Testis (tissue), 2 donors: ENCODE measurements at regions not wholly inside any gene's neighbourhood (a gene's known extent, or its start where the extent isn't known, plus 50 kb on each side); places are given as distances from the start of the nearest gene placed in this dataset.

Experiments used
- CTCF ChIP-seq, 3 experiments: fragments of 450-650 bp in 2 of 3; fragments of 200-600 bp in 1 of 3; sonication (generic) in 1 of 3; IDR thresholded peaks; one replicate each; pipeline ENCODE4 v1.5.1; 2016 to 2019; ENCODE audit warnings: antibody characterized with exemption in 3 of 3, mild to moderate bottlenecking in 2 of 3, moderate library complexity in 1 of 3
- POLR2A ChIP-seq: fragments of 450-650 bp; IDR thresholded peaks from one replicate; pipeline ENCODE4 v1.6.1; 2017; ENCODE audit warnings: antibody characterized with exemption, mild to moderate bottlenecking, moderate library complexity

- TF ChIP-seq POLR2A (no peak), CTCF (IDR thresholded peaks at IDR 0.05) (no peak)
These were observed 76.3 kb upstream of the TRPC4 start for GRCh38 chr13:37945651-37946575.
